Activated CD4-positive, alpha-beta T cell treated with anti-CD3 and anti-CD28 coated beads, Interleukin-2, amount 10 ng/mL, durations not matched to agents 24 days and 14 days (primary cell): ENCODE measurements at regions not wholly inside any gene's neighbourhood (a gene's known extent, or its start where the extent isn't known, plus 50 kb on each side); places are given as distances from the start of the nearest gene placed in this dataset.
"Not testable (repeated sequence)": the region's sequence is repeated elsewhere in the genome, so short reads cannot be mapped to it uniquely, and the experiment has no call there.

Experiments
- DNase-seq: peaks from one replicate; pipeline ENCODE4 v3.0.0; 2022
- H3K27ac Mint-ChIP-seq: one replicate; pipeline ENCODE4 v1.8.0; 2022; ENCODE audit warnings: mild to moderate bottlenecking, mixed read lengths
- H3K27me3 Mint-ChIP-seq: one replicate; pipeline ENCODE4 v1.8.0; 2022; ENCODE audit warnings: mixed read lengths
- H3K36me3 Mint-ChIP-seq: one replicate; pipeline ENCODE4 v1.8.0; 2022; ENCODE audit warnings: low read depth, mild to moderate bottlenecking, mixed read lengths
- H3K4me1 Mint-ChIP-seq: one replicate; pipeline ENCODE4 v1.8.0; 2021; ENCODE audit warnings: mixed read lengths
- H3K4me3 Mint-ChIP-seq: one replicate; pipeline ENCODE4 v1.8.0; 2022; ENCODE audit warnings: mild to moderate bottlenecking, moderate library complexity, mixed read lengths
- H3K9me3 Mint-ChIP-seq: one replicate; pipeline ENCODE4 v1.8.0; 2021; ENCODE audit warnings: mixed read lengths
- intact Hi-C: fragments of 100-400 bp; cut with micrococcal nuclease; formaldehyde crosslinking; loops from one replicate; pipeline ENCODE4 v1.15.1; 2023

DNA sequence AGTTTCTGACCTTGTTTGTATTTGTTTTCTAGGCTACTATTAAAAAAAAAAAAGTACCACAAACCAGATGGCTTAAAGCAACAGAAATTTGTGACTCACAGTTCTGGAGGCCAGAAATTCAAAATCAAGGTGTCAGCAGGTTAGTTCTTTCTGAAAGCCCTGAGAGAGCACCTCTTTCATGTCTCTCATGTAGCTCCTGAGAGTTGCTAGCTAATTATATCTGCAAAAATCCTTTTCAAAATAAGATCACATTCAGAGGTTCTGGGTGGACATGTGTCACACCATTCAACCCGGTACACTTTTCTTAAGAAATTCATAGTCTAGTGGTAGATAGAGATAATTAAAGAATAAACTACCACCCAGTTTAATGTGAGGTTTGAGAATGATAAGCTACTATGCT, 888.6 kb downstream of the GRID1 start:
- H3K9me3 Mint-ChIP-seq = no peaks in the 10 kb centered on the region
- no peak for DNase-seq
- no peaks in the 10 kb centered on the region for H3K27me3 Mint-ChIP-seq
- H3K27ac Mint-ChIP-seq = no peak overlapping the region
- intact Hi-C loops = no loop called here
- no peaks in the 10 kb centered on the region for H3K4me1 Mint-ChIP-seq
- no peaks in the 10 kb centered on the region for H3K36me3 Mint-ChIP-seq
- H3K4me3 Mint-ChIP-seq = no peak overlapping the region

DNA sequence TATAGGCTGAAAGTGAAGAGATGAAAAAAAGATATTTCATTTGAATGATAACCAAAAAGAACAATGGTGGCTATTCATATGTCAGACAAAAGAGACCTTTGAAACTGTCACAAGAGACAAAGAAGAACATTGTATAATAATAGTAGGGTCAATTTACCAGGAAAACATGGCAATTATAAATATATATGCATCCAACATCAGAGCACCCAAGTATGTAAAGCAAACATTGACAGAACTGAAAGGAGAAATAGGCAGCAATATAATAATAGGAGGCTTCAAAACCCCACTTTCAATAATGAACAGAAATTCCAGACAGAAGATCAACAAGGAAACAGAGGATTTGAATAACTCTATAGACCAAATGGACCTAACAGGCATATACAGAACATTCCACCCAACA, 876.2 kb downstream of the GRID1 start:
- H3K27me3 Mint-ChIP-seq = no peaks in the 10 kb centered on the region
- H3K4me3 Mint-ChIP-seq = no peak overlapping the region
- intact Hi-C loops = no loop called here
- DNase-seq = no peak
- no peak overlapping the region for H3K27ac Mint-ChIP-seq
- no peaks in the 10 kb centered on the region for H3K9me3 Mint-ChIP-seq
- H3K36me3 Mint-ChIP-seq = no peaks in the 10 kb centered on the region
- no peaks in the 10 kb centered on the region for H3K4me1 Mint-ChIP-seq

DNA sequence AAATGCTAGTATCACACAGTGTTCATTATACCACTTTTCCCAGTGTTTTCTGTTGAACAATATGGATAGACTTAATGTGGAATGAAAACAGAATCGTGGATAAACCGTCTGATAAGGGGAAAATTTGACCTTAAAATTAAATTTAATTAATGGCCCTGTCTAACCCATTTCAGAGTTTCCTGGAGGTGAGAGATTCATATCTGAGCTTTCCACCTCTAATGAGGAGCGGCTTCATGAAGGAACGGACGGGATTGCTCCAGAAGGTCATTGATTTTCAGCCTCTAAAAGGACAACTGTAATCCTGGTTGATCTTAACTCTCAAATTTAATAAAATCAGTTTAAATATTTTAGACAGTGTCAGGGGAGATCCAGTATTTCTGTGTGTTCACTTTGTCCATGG, 874.9 kb downstream of the GRID1 start:
- intact Hi-C loops = no loop called here
- no peaks in the 10 kb centered on the region for H3K9me3 Mint-ChIP-seq
- no peaks in the 10 kb centered on the region for H3K27me3 Mint-ChIP-seq
- no peak overlapping the region for H3K27ac Mint-ChIP-seq
- no peak for DNase-seq
- no peaks in the 10 kb centered on the region for H3K4me1 Mint-ChIP-seq
- H3K4me3 Mint-ChIP-seq = no peak overlapping the region
- H3K36me3 Mint-ChIP-seq = no peaks in the 10 kb centered on the region

DNA sequence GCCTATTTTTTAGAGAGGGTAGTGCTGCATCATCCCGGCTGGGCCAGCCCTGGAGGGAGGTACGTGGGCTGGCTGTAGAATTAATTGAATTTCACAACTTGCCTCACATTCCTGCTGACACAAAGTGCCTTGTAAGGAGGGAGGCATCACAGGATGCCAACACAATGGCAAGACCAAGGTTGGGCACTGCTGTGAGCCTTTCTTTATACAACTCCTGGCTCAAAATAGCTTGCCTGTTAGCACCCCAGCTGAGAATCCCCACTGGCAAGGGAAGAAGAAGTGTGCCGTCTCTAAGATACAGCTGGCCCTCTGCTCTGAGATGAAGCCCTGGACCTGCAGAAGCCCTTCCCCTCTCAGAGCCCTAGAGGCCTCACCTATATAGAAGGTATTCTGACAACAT, 873.9 kb downstream of the GRID1 start:
- intact Hi-C loops = no loop called here
- Mint-ChIP-seq H3K36me3 (no peaks in the 10 kb centered on the region), H3K4me3 (no peak overlapping the region), H3K27me3 (no peaks in the 10 kb centered on the region), H3K27ac (no peak overlapping the region), H3K9me3 (no peaks in the 10 kb centered on the region), H3K4me1 (no peaks in the 10 kb centered on the region)
- DNase-seq = no peak

DNA sequence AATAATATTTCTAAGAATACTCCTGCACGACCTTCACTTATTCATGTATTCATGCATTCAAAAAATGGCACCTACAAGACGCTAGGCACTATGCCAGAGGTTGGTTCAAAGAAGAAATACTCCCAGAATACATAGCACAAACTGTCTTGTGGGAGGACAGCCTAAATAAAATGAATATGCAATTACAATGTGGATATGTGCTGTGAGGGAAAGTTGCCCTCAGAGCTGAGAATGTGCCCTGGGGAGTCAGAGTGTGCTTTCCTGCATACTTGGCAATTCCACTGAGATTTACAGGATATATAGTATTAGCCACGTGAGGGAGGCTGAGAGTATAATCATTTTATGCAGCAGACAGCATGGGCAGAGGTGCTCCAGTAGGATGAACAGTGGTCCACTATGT, 872.9 kb downstream of the GRID1 start:
- Mint-ChIP-seq H3K4me3 (no peak overlapping the region), H3K9me3 (no peaks in the 10 kb centered on the region), H3K27me3 (no peaks in the 10 kb centered on the region), H3K27ac (no peak overlapping the region), H3K4me1 (no peaks in the 10 kb centered on the region), H3K36me3 (no peaks in the 10 kb centered on the region)
- intact Hi-C loops = no loop called here
- DNase-seq = no peak

DNA sequence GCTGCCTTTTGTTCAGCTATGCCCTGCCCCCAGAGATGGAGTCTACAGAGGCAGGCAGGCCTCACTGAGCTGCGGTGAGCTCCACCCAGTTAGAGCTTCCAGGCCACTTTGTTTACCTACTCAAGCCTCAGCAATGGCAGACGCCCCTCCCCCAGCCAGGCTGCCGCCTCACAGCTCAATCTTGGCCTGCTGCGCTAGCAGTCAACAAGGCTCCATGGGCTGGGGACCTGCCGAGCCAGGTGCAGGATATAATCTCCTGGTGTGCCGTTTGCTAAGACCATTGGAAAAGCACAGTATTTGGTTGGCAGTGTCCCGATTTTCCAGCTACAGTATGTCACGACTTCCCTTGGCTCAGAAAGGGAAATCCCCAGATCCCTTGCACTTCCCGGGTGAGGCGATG, 862.0 kb downstream of the GRID1 start:
- H3K36me3 Mint-ChIP-seq, intact Hi-C loops, H3K9me3 Mint-ChIP-seq, H3K27me3 Mint-ChIP-seq, H3K4me1 Mint-ChIP-seq, DNase-seq, H3K4me3 Mint-ChIP-seq, H3K27ac Mint-ChIP-seq: not testable (repeated sequence)

DNA sequence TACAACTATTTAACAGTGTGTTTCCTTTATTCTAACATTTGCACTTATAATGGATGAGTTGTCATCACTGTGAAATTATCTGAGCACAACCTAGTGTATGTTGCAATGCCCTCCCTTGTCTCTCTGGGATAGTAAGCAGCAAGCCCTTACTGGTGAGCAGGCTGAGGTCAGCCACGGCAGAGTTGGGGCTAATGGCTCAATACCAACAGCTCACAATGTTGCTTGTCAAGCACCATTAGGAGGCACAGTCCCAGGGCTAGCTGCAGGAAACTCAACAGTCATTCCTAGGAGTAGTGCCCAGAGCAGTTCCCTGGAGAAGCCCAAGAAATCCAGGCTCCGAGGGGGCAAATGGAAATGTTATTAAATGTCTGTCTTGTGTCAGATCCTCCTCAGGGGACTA, 858.4 kb downstream of the GRID1 start:
- Mint-ChIP-seq H3K4me1 (no peaks in the 10 kb centered on the region), H3K27ac (no peak overlapping the region), H3K4me3 (no peak overlapping the region), H3K27me3 (no peaks in the 10 kb centered on the region), H3K36me3 (no peaks in the 10 kb centered on the region), H3K9me3 (no peaks in the 10 kb centered on the region)
- intact Hi-C loops = no loop called here
- DNase-seq = no peak

DNA sequence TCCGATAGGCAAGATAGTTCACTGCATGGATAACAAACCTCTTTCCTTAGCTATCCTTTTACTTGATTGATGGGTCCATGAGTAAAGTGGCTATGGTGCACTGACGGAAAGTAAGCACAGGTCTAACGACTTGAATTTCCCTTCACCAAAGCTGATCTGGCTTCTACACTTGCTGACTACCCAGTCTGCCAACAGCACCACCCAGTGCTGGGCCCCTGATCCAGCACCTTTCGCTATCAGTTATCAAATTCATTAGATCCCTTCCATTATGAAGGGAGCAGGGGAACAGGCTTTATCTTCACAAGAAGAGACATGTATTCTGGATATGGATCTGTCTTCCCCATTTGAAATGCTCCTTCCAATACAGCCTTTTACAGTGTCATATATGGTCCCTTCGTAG, 855.9 kb downstream of the GRID1 start:
- H3K27ac Mint-ChIP-seq = no peak overlapping the region
- intact Hi-C loops = no loop called here
- no peak overlapping the region for H3K4me3 Mint-ChIP-seq
- no peaks in the 10 kb centered on the region for H3K4me1 Mint-ChIP-seq
- no peak for DNase-seq
- no peaks in the 10 kb centered on the region for H3K36me3 Mint-ChIP-seq
- H3K9me3 Mint-ChIP-seq = no peaks in the 10 kb centered on the region
- H3K27me3 Mint-ChIP-seq = no peaks in the 10 kb centered on the region

DNA sequence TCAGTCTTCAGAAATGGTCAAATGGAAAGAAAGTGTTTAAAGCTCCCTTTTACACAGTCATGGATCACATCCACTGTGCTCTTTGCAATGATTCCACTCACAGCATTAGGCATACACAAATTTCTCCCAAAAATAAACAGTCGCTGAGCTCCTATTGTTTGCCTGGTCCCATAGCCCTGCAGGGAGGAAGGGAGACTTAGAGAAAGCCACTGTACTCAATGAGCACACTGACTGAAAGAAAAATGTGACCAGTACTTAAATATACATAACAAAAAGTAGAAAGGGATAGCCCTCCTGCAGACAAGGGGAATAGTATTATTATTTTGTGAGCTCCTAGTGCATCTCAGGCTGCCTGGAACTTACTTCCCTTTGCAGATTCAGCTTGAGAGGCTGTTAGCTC, 853.2 kb downstream of the GRID1 start:
- H3K4me3 Mint-ChIP-seq = no peak overlapping the region
- H3K27me3 Mint-ChIP-seq = no peaks in the 10 kb centered on the region
- no peak overlapping the region for H3K27ac Mint-ChIP-seq
- H3K4me1 Mint-ChIP-seq = no peaks in the 10 kb centered on the region
- DNase-seq = no peak
- H3K9me3 Mint-ChIP-seq = no peaks in the 10 kb centered on the region
- intact Hi-C loops = no loop called here
- H3K36me3 Mint-ChIP-seq = no peaks in the 10 kb centered on the region

DNA sequence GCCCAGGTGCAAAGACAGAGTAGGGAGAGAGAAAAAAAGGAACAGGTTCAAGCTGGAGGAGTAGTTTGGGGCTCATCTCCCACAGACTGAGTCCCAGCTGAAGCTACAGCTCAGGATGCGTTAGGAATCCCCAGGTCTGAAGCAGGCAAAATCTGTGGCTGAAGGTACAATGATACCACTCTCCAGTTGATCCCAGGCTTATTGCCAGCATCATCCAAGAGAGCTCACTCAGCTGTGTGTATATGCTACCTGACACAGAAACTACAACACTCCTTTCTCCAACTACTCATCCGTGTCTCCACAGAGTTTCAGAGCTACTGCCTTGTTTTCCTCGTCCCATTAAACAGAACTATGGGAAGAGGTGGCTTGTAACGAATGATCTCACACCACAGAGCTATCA, 851.3 kb downstream of the GRID1 start:
- Mint-ChIP-seq H3K27me3 (no peaks in the 10 kb centered on the region), H3K4me1 (no peaks in the 10 kb centered on the region), H3K4me3 (no peak overlapping the region), H3K9me3 (no peaks in the 10 kb centered on the region), H3K27ac (no peak overlapping the region), H3K36me3 (no peaks in the 10 kb centered on the region)
- intact Hi-C loops = no loop called here
- DNase-seq = no peak

DNA sequence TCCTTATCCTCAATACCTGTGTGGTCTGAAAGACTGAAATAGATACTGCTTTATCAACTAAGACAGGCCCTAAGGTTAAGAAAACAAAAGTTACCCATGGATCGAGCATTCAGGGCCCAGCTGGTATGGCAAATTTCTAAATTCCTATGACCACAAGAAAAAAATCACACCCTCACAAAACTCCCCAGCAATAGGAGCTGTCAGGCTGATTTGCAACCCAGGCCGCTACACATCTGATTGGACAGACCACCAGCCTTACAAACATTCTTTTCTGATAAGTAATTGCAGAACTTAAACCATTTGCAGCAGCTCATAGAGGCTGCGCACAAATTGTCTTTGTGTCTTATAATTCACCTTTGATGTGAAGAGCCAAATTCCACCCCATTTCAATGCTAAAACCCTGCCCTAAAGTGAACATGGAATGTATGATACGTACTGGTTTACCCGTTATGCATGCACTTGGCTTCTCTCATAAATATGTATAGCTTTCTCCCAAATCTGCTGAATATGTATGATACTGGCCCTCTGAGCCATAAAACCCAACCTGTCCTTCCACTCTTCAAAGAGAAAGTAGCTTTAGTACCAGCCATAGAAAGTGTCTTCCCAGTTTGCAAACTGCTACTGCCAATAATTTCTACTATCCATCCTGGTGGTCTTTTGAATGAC, 842.5 kb downstream of the GRID1 start:
- H3K9me3 Mint-ChIP-seq = peaks cover 3% of the 10 kb centered on the region
- intact Hi-C loops = no loop called here
- no peak overlapping the region for H3K4me3 Mint-ChIP-seq
- H3K27ac Mint-ChIP-seq = no peak overlapping the region
- H3K27me3 Mint-ChIP-seq = no peaks in the 10 kb centered on the region
- DNase-seq = no peak
- no peaks in the 10 kb centered on the region for H3K4me1 Mint-ChIP-seq
- no peaks in the 10 kb centered on the region for H3K36me3 Mint-ChIP-seq

DNA sequence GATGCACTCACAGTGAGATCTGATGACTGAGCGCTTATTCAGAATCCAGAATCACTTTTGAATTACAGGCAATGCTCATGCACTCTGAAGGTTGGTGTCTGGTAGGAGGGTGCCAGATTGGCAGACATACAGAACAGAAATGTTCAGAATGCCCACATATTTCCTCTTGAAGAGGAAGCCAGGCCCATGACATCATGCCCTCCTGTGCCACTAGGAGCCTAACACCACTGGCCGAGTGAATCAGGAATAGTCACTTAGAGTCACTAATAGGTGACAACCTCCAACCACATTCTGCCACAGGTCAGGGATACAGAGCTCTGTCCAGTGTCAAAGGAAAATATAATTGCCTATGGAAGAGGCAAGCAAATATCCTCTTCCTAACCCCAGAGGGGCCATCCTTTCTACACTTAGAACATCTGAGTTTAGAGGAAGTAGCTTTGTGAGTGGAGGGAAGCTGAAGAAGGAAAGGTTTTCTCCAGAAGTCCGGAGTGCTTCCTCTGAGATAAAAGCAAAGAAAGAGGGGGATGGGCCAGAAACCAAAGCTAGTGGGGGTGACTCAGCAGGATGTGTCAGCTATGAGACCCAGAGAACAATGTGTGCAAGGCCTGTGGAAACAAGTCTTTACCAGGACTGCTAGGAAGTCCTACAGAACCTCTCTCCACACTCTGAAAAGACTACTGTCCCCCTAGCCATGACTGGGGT, 838.8 kb downstream of the GRID1 start:
- peaks cover 3% of the 10 kb centered on the region for H3K9me3 Mint-ChIP-seq
- no peaks in the 10 kb centered on the region for H3K4me1 Mint-ChIP-seq
- no peaks in the 10 kb centered on the region for H3K36me3 Mint-ChIP-seq
- peaks cover 2% of the 10 kb centered on the region for H3K27me3 Mint-ChIP-seq
- DNase-seq = no peak
- intact Hi-C loops = no loop called here
- no peak overlapping the region for H3K4me3 Mint-ChIP-seq
- no peak overlapping the region for H3K27ac Mint-ChIP-seq

DNA sequence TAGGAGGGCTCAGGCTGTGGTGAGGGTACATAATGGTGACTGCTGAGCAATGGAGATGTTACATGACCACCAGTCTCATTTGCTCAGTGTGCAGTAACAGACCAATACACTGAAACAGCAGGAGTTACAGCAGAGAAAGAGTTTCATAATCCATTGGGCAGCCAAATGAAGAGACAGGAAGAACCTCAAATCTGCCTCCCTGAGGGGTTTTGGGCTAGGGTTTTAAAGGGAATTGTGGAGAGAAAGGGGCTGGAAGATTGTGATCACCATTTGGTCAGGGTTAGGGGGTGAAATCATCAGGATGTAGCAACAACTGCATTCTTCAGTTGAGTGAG, 838.3 kb downstream of the GRID1 start:
- intact Hi-C loops = no loop called here
- DNase-seq = no peak
- H3K4me1 Mint-ChIP-seq = no peaks in the 10 kb centered on the region
- H3K4me3 Mint-ChIP-seq = no peak overlapping the region
- peaks cover 2% of the 10 kb centered on the region for H3K27me3 Mint-ChIP-seq
- H3K36me3 Mint-ChIP-seq = no peaks in the 10 kb centered on the region
- H3K27ac Mint-ChIP-seq = no peak overlapping the region
- H3K9me3 Mint-ChIP-seq = peaks cover 3% of the 10 kb centered on the region

DNA sequence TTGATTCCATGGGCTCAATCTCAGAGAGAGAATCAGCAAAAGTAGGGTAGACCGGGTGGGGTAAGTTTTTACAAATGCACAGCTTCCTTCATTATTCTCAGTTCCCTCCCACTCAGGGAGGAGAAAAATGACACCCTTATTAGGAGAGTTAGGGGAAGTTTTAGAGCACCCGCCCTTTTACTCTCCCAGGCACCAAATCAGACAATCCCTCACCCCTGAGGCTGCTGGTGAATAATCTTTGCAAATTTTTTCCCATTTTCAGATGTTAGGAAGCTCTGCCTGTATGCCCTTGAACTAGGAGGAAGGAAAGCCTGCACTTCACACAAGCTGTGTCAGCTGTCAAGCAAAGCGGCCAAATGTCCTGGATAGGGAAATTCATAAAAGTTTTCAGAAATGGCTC, 834.9 kb downstream of the GRID1 start:
- DNase-seq = no peak
- no peaks in the 10 kb centered on the region for H3K4me1 Mint-ChIP-seq
- H3K4me3 Mint-ChIP-seq = no peak overlapping the region
- H3K27me3 Mint-ChIP-seq = peaks cover 3% of the 10 kb centered on the region
- H3K27ac Mint-ChIP-seq = no peak overlapping the region
- intact Hi-C loops = no loop called here
- H3K9me3 Mint-ChIP-seq = peaks cover 3% of the 10 kb centered on the region
- no peaks in the 10 kb centered on the region for H3K36me3 Mint-ChIP-seq

DNA sequence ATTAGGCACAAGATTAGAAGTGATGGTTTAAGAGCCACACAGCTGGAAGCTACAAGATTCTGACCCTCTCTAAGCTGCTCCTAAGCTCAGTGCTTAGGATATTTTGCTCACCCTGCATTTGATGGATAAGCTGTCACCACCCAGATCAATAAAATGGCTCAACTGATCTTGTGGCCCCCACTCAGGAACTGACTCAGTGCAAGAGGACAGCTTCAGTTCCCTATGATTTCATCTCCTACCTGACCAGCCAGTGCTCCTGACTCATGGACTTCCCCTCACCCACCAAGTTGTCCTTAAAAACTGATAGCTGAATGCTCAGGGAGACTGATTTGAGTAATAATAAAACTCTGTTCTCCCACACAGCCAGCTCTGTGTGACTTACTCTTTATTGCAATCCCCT, 833.8 kb downstream of the GRID1 start:
- Mint-ChIP-seq H3K4me1 (no peaks in the 10 kb centered on the region), H3K27ac (no peak overlapping the region), H3K9me3 (peaks cover 3% of the 10 kb centered on the region), H3K36me3 (no peaks in the 10 kb centered on the region), H3K27me3 (peaks cover 3% of the 10 kb centered on the region), H3K4me3 (no peak overlapping the region)
- intact Hi-C loops = no loop called here
- no peak for DNase-seq
